Common myeloid progenitor, CD34-positive (primary cell): ENCODE measurements at regions not wholly inside any gene's neighbourhood (a gene's known extent, or its start where the extent isn't known, plus 50 kb on each side); places are given as distances from the start of the nearest gene placed in this dataset.
"Not testable (repeated sequence)": the region's sequence is repeated elsewhere in the genome, so short reads cannot be mapped to it uniquely, and the experiment has no call there.

ENCODE experiments used
- CTCF ChIA-PET: fragments of 350-600 bp; sonication (Branson Sonifier 250); formaldehyde crosslinking; loops from one replicate; lab custom pipeline; 2021; ENCODE audit warnings: antibody characterized with exemption; lab: Charles Lee
- POLR2A ChIA-PET: fragments of 350-600 bp; sonication (Branson Sonifier 250); formaldehyde crosslinking; loops from one replicate; lab custom pipeline; 2021; ENCODE audit warnings: antibody characterized with exemption; lab: Charles Lee
- DNase-seq, 3 donors: peaks; one replicate each; pipeline versions ENCODE4 v3.0.0 to v3.0.0-alpha.2; 2013
- H3K27ac ChIP-seq, 2 experiments: 1 replicate in 1 of 2; 2 replicates in 1 of 2; pipeline ENCODE4 v1.7.0; 2013; ENCODE audit warnings: inconsistent platforms in 2 of 2, low read length in 2 of 2, mild to moderate bottlenecking in 2 of 2, low read depth in 1 of 2, moderate library complexity in 1 of 2; ENCODE audit not compliant: severe bottlenecking in 2 of 2, insufficient read depth in 1 of 2, poor library complexity in 1 of 2
- H3K27me3 ChIP-seq, 5 experiments: replicated peaks in 2 of 5; 1 replicate in 3 of 5; 2 replicates in 2 of 5; pipeline versions ENCODE4 v1.6.1 to v1.7.0; 2013; ENCODE audit warnings: low read length in 4 of 5, mild to moderate bottlenecking in 2 of 5, moderate library complexity in 2 of 5, inconsistent platforms in 1 of 5; ENCODE audit not compliant: insufficient read depth in 5 of 5, control insufficient read depth in 4 of 5
- H3K36me3 ChIP-seq, 4 experiments: 1 replicate in 2 of 4; 2 replicates in 2 of 4; pipeline versions ENCODE4 v1.6.1 to v1.7.0; 2013; ENCODE audit warnings: low read length in 3 of 4, control low read depth in 1 of 4, mild to moderate bottlenecking in 1 of 4; ENCODE audit not compliant: control insufficient read depth in 4 of 4, insufficient read depth in 4 of 4
- H3K4me1 ChIP-seq, 4 experiments: 1 replicate in 3 of 4; 2 replicates in 1 of 4; pipeline versions ENCODE4 v1.6.1 to v1.7.1; 2013; ENCODE audit warnings: low read length in 3 of 4, mild to moderate bottlenecking in 3 of 4, control low read depth in 1 of 4, inconsistent platforms in 1 of 4, moderate library complexity in 1 of 4; ENCODE audit not compliant: control insufficient read depth in 4 of 4, insufficient read depth in 4 of 4; ENCODE audit errors: control extremely low read depth in 1 of 4
- H3K4me3 ChIP-seq, 7 experiments: 1 replicate in 4 of 7; 2 replicates in 3 of 7; pipeline versions ENCODE4 v1.5.1 to v1.7.0; 2013; ENCODE audit warnings: mild to moderate bottlenecking in 7 of 7, low read length in 6 of 7, moderate library complexity in 6 of 7, inconsistent platforms in 2 of 7, low read depth in 2 of 7, control low read depth in 1 of 7; ENCODE audit not compliant: insufficient read depth in 4 of 7, control insufficient read depth in 1 of 7; ENCODE audit errors: extremely low read depth in 1 of 7
- H3K9me3 ChIP-seq, 5 experiments: 1 replicate in 4 of 5; 2 replicates in 1 of 5; pipeline versions ENCODE4 v1.6.1 to v1.7.1; 2013; ENCODE audit warnings: low read length in 4 of 5, mild to moderate bottlenecking in 2 of 5, inconsistent platforms in 1 of 5, low read depth in 1 of 5, moderate library complexity in 1 of 5; ENCODE audit not compliant: control insufficient read depth in 4 of 5, insufficient read depth in 2 of 5; ENCODE audit errors: control extremely low read depth in 1 of 5
- WGBS: methylation state at CpG from one replicate; pipeline ENCODE4 v1.1.5; 2013; ENCODE audit not compliant: insufficient coverage; 5-methylcytosine and 5-hydroxymethylcytosine counted together

- DNase-seq: peak in 1 of 3 donors; percentile 17
Measured at GRCh38 chr21:33998402-33998801, 75.0 kb upstream of the MRPS6 start.

GRCh38 chr21:33997436-33997835 is 75.9 kb upstream of the MRPS6 start:
- CTCF ChIA-PET: interaction anchor here (1.1 kb wide), 1 partner anchor 20 kb away, joined by 3 read pairs; no protein-coding TSS in a partner anchor
- no peaks in the 10 kb centered on the region for H3K36me3 ChIP-seq
- no peak overlapping the region for H3K27ac ChIP-seq
- H3K9me3 ChIP-seq: peaks cover 0 to 14% (median 6%) of the 10 kb centered on the region in 5 experiments
- DNase-seq: no peak
- peaks cover 0 to 15% (median 6%) of the 10 kb centered on the region in 4 experiments for H3K4me1 ChIP-seq
- no peak overlapping the region for H3K4me3 ChIP-seq
- H3K27me3 ChIP-seq: no peaks in the 10 kb centered on the region
- POLR2A ChIA-PET: no interaction called here

More at GRCh38 chr21:33998402-33998801, 75.0 kb upstream of the MRPS6 start:
- H3K4me3 ChIP-seq: no peak overlapping the region
- H3K4me1 ChIP-seq: peaks cover 0 to 11% (median 5%) of the 10 kb centered on the region in 4 experiments
- ChIA-PET POLR2A (no interaction called here), CTCF (interaction anchor here (1.1 kb wide), 1 partner anchor 19 kb away, joined by 3 read pairs; no protein-coding TSS in a partner anchor)
- no peak overlapping the region for H3K27ac ChIP-seq
- H3K36me3 ChIP-seq: no peaks in the 10 kb centered on the region
- no peaks in the 10 kb centered on the region for H3K27me3 ChIP-seq
- 63% methylated on average over 1 of the region's 1 CpG for WGBS
- H3K9me3 ChIP-seq: peaks cover 0 to 14% (median 4%) of the 10 kb centered on the region in 5 experiments

- WGBS: no CpG with 5 or more reads among the region's 5 CpGs
- ChIA-PET POLR2A (no interaction called here), CTCF (interaction anchor here (1.0 to 2.0 kb wide), 5 partner anchors 11 to 79 kb away, joined by 3 to 5 read pairs (median 4); partner anchors contain the start of genes MRPS6 and SLC5A3)
- H3K36me3 ChIP-seq: no peaks in the 10 kb centered on the region
- no peak overlapping the region for H3K27ac ChIP-seq
- DNase-seq: no peak
- peaks cover 0 to 14% (median 6%) of the 10 kb centered on the region in 5 experiments for H3K9me3 ChIP-seq
- no peaks in the 10 kb centered on the region for H3K27me3 ChIP-seq
- no peak overlapping the region for H3K4me3 ChIP-seq
- peaks cover 0 to 15% (median 6%) of the 10 kb centered on the region in 4 experiments for H3K4me1 ChIP-seq
Measured at GRCh38 chr21:33994373-33994772, 78.8 kb upstream of the ATP5PO start.

GRCh38 chr21:33993286-33994231 is 78.0 kb upstream of the ATP5PO start:
- no peaks in the 10 kb centered on the region for H3K36me3 ChIP-seq
- no peaks in the 10 kb centered on the region for H3K27me3 ChIP-seq
- 28% methylated on average over 7 of the region's 12 CpGs for WGBS
- POLR2A ChIA-PET: no interaction called here
- H3K27ac ChIP-seq: no peak overlapping the region
- peaks cover 0 to 15% (median 6%) of the 10 kb centered on the region in 4 experiments for H3K4me1 ChIP-seq
- peaks cover 0 to 14% (median 6%) of the 10 kb centered on the region in 5 experiments for H3K9me3 ChIP-seq
- no peak overlapping the region for H3K4me3 ChIP-seq
- CTCF ChIA-PET: interaction anchor here (1.4 to 2.0 kb wide), 4 partner anchors 12 to 80 kb away, joined by 3 to 5 read pairs (median 4); partner anchors contain the start of genes MRPS6 and SLC5A3
- peak; percentile 23 to 89 (median 82) for DNase-seq

- H3K9me3 ChIP-seq: peaks cover 0 to 11% (median 2%) of the 10 kb centered on the region in 5 experiments
- H3K27me3 ChIP-seq, POLR2A ChIA-PET, H3K27ac ChIP-seq, H3K4me3 ChIP-seq, H3K36me3 ChIP-seq, DNase-seq, CTCF ChIA-PET: not testable (repeated sequence)
- 100% methylated on average over 1 of the region's 2 CpGs for WGBS
- H3K4me1 ChIP-seq: peaks cover 0 to 15% (median 6%) of the 10 kb centered on the region in 4 experiments
Measured at GRCh38 chr21:33992412-33992811, 76.8 kb upstream of the ATP5PO start.

- peaks cover 0 to 15% (median 6%) of the 10 kb centered on the region in 4 experiments for H3K4me1 ChIP-seq
- no peaks in the 10 kb centered on the region for H3K27me3 ChIP-seq
- no peaks in the 10 kb centered on the region for H3K36me3 ChIP-seq
- WGBS: 69% methylated on average over 2 of the region's 3 CpGs
- no peak overlapping the region for H3K4me3 ChIP-seq
- H3K27ac ChIP-seq: no peak overlapping the region
- POLR2A ChIA-PET: no interaction called here
- peaks cover 0 to 8% (median 2%) of the 10 kb centered on the region in 5 experiments for H3K9me3 ChIP-seq
- DNase-seq: no peak
- CTCF ChIA-PET: no interaction called here
Measured at GRCh38 chr21:33991133-33991532, 75.5 kb upstream of the ATP5PO start.
